ENCODE measurements at regions not wholly inside any gene's neighbourhood (a gene's known extent, or its start where the extent isn't known, plus 50 kb on each side); places are given as distances from the start of the nearest gene placed in this dataset.

GRCh38 chr20:17790296-17790695, 90.5 kb downstream of the BANF2 start:
- no peak overlapping the region for H2AK5ac ChIP-seq (ENCODE audit: low read depth, low read length)
- no peak overlapping the region for H2BK20ac ChIP-seq (ENCODE audit: low read depth, low read length)
- peak; percentile 4 for DNase-seq
- no peak overlapping the region for H3K27ac ChIP-seq (ENCODE audit: insufficient read depth, low read length)
- no peak for ATAC-seq (ENCODE audit: low read depth)
- H3K4me3 ChIP-seq (ENCODE audit: insufficient read depth, low read depth, low read length), result no peak overlapping the region
- no peak overlapping the region for H4K8ac ChIP-seq (ENCODE audit: low read depth in 2 of 2, low read length in 2 of 2)
- H4K5ac ChIP-seq (ENCODE audit: low read depth, low read length), result no peak overlapping the region
- H3K9ac ChIP-seq (ENCODE audit: low read depth, low read length), result no peak overlapping the region
- intact Hi-C loops (cut with micrococcal nuclease) (loop anchor here (5.0 kb wide), 1 partner anchor 33 kb away; no protein-coding TSS in a partner anchor), in situ Hi-C loops (cut with MboI; ENCODE audit: low sequenced_read_pairs) (no loop called here), dilution Hi-C loops (cut with HindIII; ENCODE audit: low sequenced_read_pairs, unreplicated experiment) (no loop called here)
- TF ChIP-seq RAD21 (IDR thresholded peaks at IDR 0.05; ENCODE audit: low read length), result no peak
- TF ChIP-seq SMC3 (IDR thresholded peaks at IDR 0.05; ENCODE audit: low read depth, low read length), result no peak
- no peak for TF ChIP-seq FOS (IDR thresholded peaks at IDR 0.05; ENCODE audit: low read depth, low read length)
- no peak for TF ChIP-seq CTCF (conservative IDR thresholded peaks at IDR 0.05; ENCODE audit: low read depth, low read length)
- TF ChIP-seq MXI1 (IDR thresholded peaks at IDR 0.05; ENCODE audit: borderline replicate concordance, low read depth, low read length), result no peak
- TF ChIP-seq ELK1 (IDR thresholded peaks at IDR 0.05; ENCODE audit: borderline replicate concordance, low read depth, low read length), result no peak
- no peak for TF ChIP-seq POLR2A (IDR thresholded peaks at IDR 0.05; ENCODE audit: low read depth, low read length)
- no peak for TF ChIP-seq BHLHE40 (IDR thresholded peaks at IDR 0.05; ENCODE audit: low read depth, low read length)
- no peak for TF ChIP-seq RFX5 (IDR thresholded peaks at IDR 0.05; ENCODE audit: low read depth, low read length)
- TF ChIP-seq USF2 (IDR thresholded peaks at IDR 0.05; ENCODE audit: low read depth, low read length), result no peak
- TF ChIP-seq MAZ (IDR thresholded peaks at IDR 0.05; ENCODE audit: borderline replicate concordance, low read depth, low read length), result no peak
- no peak for TF ChIP-seq RCOR1 (IDR thresholded peaks at IDR 0.05; ENCODE audit: insufficient replicate concordance, low read length)
- no peak for TF ChIP-seq CEBPB (IDR thresholded peaks at IDR 0.05; ENCODE audit: low read depth, low read length)
- TF ChIP-seq NFE2L2 (IDR thresholded peaks at IDR 0.05; ENCODE audit: low read depth, low read length), result no peak
- TF ChIP-seq MAFK (IDR thresholded peaks at IDR 0.05; ENCODE audit: low read depth, low read length), result no peak
- no peak for TF ChIP-seq CHD1 (IDR thresholded peaks at IDR 0.05; ENCODE audit: low read depth, low read length)
- no peak overlapping the region for H2BK120ac ChIP-seq (ENCODE audit: low read depth, low read length)
- no peaks in the 10 kb centered on the region for H3K27me3 ChIP-seq (ENCODE audit: control insufficient read depth, insufficient read depth, low read length)
- H4K20me1 ChIP-seq (ENCODE audit: insufficient read depth, low read length), result no peaks in the 10 kb centered on the region
- no peaks in the 10 kb centered on the region for H3K36me3 ChIP-seq (ENCODE audit: control insufficient read depth, insufficient read depth, low read length)
- H3K79me1 ChIP-seq (ENCODE audit: low read depth in 1 of 2, low read length in 2 of 2), result no peaks in the 10 kb centered on the region
- H4K91ac ChIP-seq (ENCODE audit: insufficient read depth, low read depth, low read length), result no peak overlapping the region
- H2AFZ ChIP-seq (replicated peaks; ENCODE audit: low read length, poor library complexity), result no peak overlapping the region
- no TSS peak for BruUV-seq (replicated peaks)
- peaks cover 7% of the 10 kb centered on the region; the same call in 1 of the 2 replicates for H3K4me1 ChIP-seq (ENCODE audit: control insufficient read depth, insufficient read depth, low read length)
- ChIA-PET POLR2A (ENCODE audit: unreplicated experiment) (interaction anchor here (1.0 kb wide), 1 partner anchor 84 kb away, joined by 3 read pairs; no protein-coding TSS in a partner anchor), CTCF (no interaction called here)
- H3K56ac ChIP-seq (ENCODE audit: extremely low read depth, insufficient read depth, low read length), result no peak overlapping the region
- no peak overlapping the region for H3K23ac ChIP-seq (ENCODE audit: low read depth, low read length)
- no peaks in the 10 kb centered on the region for H3K9me1 ChIP-seq (ENCODE audit: insufficient read depth, low read length)
- H3K4me2 ChIP-seq (ENCODE audit: low read depth, low read length), result no peak overlapping the region
- no peak overlapping the region for H2BK15ac ChIP-seq (ENCODE audit: low read depth, low read length)
- no CpG with 5 or more reads among the region's 4 CpGs for WGBS, 2 experiments (ENCODE audit: extremely low coverage in 2 of 2, insufficient read length in 1 of 2)
- H3K4ac ChIP-seq (ENCODE audit: low read depth, low read length), result no peak overlapping the region
- no peak overlapping the region for H3K14ac ChIP-seq (replicated peaks; ENCODE audit: low read depth, low read length)
- H3K18ac ChIP-seq (ENCODE audit: low read depth, low read length), result no peak overlapping the region
- no peak overlapping the region for H2BK5ac ChIP-seq (ENCODE audit: low read depth, low read length, poor library complexity, severe bottlenecking)
- H3K9me3 ChIP-seq (ENCODE audit: control insufficient read depth, insufficient read depth, low read length), result peaks cover 4% of the 10 kb centered on the region; the same call in 1 of the 2 replicates
- no peak overlapping the region for H2AK9ac ChIP-seq (replicated peaks; ENCODE audit: low read depth, low read length, poor library complexity)

Measured in IMR-90 (cell line).